Superior temporal gyrus (tissue), 1 donor: ENCODE measurements at regions not wholly inside any gene's neighbourhood (a gene's known extent, or its start where the extent isn't known, plus 50 kb on each side); places are given as distances from the start of the nearest gene placed in this dataset.

ENCODE experiments used
- DNase-seq: peaks from one replicate; pipeline ENCODE4 v3.0.0-alpha.2; 2016; ENCODE audit errors: extremely low spot score

DNA sequence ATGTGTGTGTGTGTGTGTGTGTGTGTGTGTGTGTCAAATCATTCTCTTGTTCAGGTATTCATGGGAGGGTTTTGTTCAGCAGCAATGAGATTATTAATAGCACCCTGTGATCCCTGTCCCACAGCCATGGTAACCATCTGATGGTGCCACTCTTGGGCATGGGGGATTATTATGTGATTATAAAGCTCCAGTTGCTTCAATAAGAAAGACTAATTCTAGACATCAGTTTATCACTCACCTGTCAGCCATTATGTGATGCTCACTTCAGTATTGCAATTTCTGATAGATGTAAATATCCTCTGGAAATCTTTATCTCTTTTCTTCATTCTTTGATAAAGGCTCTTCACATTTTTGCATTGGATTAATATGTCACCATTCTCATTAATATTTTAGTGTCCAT lies 145.9 kb upstream of the POU1F1 start:
- DNase-seq = no peak

DNA sequence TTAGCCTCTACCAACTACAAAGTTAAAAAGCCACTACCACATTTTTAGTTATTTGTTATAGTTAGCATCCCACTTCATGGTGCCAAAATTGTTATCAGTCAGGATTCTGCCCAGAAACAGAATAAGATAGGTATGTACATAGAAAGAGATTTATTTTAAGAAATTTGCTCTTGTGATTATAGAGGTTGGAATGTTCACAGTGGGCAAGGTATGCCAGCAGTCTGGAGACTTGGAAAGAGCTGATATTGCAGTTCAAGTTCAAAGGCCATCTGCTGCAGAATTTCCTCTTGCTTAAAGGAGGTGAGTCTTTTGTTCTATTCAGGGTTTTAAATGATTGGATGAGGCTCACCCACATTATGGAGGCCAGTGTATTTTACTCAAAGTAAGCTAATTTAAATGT lies 143.8 kb upstream of the POU1F1 start:
- DNase-seq = no peak

DNA sequence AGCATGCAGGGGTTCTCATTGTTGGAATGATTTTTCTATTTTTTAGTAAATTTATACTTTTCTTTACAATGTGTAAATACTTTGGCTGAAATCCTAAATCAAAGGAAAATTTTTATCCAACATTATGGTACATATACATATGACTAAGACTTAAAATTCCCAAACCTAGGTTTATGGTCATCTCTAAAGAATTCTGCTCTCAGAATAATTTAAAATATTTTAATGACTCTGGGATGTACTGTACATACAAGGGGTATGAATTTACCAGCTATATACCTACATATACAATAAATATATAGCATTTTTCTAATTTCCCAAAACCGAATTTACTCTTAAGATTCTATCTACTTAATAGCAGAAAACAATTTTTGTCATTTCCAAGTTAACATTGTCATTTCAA lies 137.9 kb upstream of the POU1F1 start:
- DNase-seq = no peak

DNA sequence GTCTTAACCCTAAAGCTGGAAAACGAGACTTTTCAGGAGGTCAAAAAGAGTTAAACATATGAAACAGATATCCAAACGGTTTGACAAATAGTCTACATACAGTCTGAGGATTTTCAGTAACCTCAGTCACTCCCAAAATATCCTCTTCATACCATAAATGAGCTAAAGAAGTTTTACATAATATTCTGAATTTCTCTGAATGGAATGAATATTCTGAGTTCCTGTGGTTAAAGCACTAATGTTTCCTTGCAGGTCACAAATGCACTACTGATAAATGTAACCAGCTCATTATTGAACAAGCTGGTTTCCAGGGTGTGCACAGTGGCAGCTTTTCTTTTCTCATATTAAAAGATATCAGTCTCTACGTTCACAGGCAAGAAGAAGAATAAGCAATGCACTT lies 137.4 kb upstream of the POU1F1 start:
- no peak for DNase-seq

DNA sequence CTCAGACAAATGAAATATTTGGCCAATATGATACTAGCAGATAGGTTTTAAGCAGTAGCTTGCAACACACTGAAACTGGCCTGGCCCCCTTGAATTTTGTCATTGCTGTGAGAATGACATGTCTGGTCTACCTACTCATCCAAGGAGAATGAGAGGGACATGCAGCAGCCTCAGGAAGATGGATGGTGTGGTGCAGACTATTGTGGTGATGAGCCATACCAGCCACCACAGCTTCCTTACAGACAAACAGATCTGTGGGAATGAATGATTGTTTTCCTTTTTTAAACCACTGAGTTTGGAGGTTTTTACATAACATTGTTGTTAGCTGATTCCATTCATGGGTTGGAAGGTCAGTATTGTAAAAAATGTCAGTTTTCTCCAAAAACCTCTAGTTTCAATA lies 133.7 kb upstream of the POU1F1 start:
- DNase-seq = no peak

DNA sequence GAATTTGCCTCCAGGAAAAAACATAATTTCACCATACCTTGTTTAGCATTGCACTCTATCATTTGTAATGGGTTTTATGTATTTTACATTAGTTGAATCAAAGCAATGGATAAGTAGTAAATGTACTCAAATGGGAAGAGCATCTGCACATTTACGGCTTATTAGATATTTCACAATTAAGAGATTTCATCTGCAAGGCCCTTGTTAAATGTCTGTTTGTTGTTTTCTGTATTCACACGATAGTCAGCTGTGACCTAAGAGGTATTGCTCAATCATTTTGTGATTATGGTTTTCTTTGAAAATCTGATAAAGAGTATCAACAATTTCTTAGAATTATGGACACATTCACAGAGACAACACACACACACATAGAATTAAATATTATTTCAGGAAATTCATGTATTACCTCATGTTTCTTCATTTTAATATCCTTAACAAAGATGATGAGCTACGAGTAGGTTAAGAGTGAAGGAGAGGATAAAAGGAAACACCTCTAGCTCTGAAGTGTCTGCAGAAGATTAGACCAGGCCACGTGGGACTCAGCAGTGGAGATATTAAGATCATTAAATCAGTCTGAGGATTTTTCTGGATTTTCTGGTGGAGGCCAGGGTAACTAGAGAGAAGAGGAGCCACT lies 121.9 kb upstream of the POU1F1 start:
- no peak for DNase-seq

DNA sequence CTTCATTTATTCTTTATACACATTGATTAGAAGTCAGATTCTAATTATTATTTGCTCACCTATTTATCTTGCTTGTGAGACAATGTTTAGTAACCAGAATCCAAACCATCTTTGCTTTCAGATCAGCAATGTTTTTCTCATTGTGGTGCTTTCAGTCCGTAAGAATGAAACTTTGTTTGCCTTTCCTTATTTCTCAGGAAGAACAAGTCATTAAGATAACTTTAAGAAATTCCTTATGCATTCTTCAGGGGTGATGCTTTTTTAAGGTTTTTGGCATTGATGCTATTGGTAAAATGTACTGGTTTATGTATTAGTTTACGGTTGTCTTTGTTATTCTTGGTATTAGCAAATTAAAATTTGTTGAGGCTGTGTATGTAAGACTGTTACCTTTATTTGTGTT lies 120.8 kb upstream of the POU1F1 start:
- DNase-seq = no peak

DNA sequence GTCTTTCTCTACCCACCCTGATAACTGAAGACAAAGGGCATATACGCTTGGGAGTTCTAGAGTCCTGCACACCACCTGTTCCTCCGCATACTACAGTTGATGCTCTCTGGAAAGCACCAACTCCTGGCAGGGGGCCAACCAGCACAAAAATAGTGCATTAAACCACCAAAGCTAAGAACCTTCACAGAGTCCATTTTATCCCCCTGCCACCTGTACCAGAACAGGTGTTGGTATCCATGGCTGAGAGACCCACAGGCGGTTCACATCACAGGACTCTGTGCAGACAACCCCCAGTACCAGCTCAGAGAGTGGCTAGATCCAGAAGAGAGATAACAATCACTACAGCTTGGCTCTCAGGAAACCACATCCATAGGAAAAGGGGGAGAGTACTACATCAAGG lies 114.4 kb upstream of the POU1F1 start:
- no peak for DNase-seq

DNA sequence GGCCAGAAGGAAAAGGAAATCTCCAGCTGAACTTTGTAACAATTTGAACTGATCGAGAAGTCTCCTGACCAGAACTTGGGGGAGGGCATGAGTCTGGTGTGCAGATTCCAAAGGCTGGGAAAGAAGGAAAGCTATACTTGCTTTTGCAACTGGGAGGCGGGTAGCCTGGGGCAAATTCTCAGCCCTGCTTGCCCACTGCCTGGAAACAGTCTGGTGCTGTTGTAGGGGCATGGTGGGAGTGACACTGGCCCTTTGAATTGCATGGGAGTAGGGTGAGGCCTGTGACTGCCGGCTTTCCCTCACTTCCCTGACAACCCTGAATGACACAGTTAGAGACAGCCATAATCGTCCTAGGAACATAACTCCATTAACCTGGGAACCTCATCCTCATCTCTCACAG lies 114.0 kb upstream of the POU1F1 start:
- DNase-seq = no peak

DNA sequence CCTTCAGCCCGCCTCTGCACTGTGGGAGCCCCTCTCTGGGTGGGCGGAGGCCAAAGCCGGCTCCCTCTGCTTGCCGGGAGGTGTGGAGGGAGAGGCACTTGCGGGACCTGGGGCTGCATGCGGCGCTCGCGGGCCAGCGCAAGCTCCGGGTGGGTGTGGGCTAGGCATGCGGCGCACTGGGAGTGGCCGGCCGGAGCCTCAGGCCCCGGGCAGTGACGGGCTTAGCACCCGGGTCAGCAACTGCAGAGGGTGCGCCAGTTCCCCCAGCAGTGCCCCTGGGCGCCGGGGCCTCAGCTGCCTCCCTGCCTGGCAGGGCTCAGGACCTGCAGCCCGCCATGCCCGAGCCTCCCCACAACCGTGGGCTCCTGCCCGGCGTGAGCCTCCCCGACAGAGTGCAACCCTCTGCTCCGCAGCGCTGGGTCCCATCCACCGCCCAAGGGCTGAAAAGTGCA lies 98.9 kb upstream of the POU1F1 start:
- DNase-seq = no peak

DNA sequence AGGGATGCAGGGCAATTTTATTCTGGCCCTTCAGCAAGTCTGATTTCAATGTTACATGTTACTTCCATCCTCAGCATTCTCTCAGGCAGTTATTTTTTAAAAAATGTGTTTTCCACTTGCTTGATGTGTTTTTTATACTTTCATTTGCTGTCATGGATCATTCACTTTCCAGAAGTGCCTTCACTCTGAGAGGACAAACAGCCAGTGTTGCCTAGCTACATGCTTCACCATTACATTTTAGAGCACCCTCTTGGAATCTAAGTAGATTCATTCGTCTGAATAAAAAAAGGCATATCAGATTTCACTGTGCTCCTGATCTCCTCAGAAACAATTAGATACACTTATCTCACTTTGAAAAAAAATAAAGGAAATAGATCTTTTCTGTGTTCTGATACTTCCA lies 93.6 kb upstream of the POU1F1 start:
- DNase-seq = no peak

DNA sequence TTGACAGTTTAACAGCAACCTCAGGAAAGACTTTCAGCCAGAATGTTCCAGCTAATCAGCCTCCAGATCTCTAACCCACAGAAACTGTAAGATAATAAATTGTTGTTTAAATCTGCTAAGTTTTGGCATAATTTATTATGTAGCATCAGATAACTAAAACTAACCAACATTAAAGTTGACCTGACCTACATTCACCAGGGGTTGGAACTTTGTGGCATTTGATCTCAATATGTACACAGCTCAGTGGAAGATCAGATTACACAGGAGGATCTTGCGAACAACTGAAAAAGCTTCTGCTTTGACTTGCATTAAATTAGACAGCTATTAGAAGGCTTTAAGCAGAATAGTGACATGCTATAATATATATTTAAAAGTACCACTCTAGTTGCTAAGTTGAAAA lies 91.4 kb upstream of the POU1F1 start:
- DNase-seq = no peak

DNA sequence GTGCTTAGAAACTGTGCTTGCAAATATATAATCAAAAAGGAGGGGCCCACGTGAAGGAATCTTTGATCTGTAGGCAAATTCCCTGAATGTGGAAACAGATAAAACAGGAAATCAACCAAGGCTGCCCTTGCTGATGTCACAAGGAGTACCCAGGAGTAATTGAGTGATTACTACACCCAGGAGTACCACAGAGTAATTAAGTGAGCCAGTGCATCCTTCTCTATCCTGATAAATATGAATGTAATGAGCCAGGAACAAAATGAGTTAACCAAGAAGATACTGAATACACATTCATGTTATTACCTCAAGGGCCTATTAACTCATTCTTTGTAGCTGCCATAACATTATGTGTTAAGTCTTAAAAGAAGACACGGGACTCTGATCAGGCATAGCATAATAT lies 87.3 kb upstream of the POU1F1 start:
- DNase-seq = no peak

DNA sequence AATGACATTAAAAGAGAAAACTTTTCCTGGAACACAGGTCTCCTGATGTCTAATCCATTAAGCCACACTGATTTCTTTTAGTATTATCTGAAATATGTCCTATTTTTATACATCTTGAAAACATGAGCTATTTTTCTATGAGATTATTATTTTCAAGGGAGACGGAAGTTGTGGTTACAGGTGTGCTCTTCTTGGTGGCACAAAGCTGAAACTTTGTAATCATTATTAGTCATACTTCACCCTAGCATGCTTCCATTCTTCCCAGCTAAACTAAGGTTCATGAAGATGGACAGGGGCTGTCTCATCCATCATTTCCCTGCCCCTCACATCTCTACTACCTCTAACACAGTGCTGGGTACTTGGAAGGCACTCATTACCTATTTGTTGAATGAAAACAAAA lies 85.6 kb upstream of the POU1F1 start:
- DNase-seq = no peak

DNA sequence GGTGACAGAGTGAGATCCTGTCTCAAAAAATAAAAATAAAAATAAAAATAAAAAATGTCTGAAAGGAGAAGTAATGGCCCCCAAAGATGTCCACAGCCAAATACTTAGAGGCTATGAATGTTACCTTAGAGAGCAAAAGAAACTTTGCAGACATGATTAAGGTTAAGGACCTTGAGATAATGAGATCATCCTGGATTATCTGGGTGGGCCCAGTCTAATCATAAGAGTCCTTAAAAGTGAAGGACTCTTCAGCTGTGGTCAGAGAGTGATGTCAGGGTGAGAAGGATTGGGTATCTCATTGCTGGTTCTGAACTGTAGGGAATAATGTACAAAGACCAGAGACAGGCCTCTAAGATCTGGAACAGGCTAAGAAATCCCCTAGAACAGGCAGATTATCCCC lies 84.9 kb upstream of the POU1F1 start:
- no peak for DNase-seq

DNA sequence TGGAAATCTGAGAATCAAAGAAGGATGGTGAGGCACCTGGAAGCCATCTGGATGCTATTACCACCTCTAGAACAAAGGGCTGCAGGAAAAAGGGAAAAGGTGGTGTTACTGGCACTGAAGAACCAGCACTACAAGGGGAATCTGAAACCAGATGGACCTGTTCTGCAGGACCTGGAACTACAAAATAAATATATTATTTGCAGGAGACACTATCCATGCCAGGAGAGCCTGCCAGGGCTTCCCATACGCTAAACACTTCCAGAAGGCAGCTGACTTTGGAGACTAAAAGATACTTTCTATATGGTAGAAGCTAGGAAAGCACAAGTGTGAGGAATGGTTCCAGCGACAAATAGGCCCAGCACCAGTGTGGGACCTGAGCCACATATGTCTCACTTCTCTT lies 83.4 kb upstream of the POU1F1 start:
- DNase-seq = peak; percentile 19

DNA sequence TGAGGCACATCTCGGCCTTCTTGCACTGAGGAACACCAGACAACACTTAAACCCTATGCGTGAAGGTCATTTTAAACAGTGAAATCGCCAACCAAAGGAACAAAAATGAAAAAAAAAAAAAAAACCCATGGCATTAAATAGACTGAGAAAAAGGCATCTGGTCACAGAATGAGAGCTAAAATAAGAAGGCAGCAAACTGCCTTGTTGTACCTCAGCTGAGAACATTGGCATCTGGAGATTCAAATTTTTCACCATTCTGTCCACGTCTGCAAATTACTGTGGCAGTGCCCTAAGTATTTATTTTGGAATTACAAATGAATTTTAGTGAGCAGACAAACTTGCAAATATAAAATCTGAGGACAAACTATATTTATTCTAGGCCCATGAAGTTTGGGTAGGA lies 82.6 kb upstream of the POU1F1 start:
- no peak for DNase-seq

DNA sequence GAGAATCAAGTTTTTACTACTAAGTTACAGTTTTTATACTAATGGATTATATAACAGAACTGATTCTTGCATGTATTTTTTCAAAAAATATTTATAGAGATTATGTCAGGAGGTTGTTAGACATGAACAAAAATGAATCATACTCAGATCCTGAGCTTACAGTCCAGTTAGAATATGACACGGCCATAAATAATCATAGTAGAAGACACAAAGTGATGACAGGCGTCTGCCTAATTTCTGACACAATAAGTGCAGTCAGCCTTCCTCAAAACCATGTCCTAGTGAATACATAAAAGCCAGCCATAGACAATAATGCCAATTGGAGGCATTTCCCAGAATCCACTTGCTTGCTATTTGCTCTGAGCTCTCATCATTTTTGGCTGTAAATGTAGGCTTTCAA lies 81.7 kb upstream of the POU1F1 start:
- DNase-seq = no peak

DNA sequence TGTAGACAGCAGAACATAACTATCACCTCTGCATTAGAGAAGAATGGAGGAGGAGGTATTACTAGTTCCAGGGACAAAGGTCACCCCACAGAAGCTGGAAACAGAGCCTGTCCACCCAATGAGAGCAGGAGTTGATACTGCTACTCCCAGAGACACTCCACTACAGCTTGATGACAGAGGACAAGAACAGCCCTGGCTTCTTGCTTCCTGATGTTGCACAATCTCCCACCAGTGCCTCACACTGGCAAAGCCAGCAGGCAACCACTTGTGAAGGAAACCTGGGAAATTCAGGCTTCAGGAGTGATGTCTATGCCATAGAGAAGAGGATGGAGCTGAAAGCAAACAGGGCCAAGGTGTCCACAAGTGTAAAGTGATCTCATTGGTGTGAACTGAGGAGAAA lies 78.0 kb upstream of the POU1F1 start:
- DNase-seq = no peak

DNA sequence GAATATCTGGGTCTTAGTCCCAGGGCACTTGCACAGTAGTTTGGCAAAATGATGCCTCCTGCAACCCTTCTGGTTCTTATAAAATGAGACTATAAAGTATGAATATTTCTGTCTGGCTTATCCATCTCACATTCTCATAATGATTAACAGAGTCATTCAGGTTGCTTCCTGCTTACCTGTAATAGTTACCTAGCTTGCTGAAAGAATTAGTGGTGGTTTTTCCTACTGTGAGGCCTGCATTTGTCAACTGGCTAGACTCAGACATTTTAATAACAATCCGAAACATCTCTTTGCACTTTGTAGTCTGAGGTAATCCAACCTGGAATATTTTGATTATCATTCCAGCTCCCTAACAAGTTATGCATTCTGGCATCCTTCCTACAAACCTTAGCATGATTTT lies 75.6 kb upstream of the POU1F1 start:
- no peak for DNase-seq

DNA sequence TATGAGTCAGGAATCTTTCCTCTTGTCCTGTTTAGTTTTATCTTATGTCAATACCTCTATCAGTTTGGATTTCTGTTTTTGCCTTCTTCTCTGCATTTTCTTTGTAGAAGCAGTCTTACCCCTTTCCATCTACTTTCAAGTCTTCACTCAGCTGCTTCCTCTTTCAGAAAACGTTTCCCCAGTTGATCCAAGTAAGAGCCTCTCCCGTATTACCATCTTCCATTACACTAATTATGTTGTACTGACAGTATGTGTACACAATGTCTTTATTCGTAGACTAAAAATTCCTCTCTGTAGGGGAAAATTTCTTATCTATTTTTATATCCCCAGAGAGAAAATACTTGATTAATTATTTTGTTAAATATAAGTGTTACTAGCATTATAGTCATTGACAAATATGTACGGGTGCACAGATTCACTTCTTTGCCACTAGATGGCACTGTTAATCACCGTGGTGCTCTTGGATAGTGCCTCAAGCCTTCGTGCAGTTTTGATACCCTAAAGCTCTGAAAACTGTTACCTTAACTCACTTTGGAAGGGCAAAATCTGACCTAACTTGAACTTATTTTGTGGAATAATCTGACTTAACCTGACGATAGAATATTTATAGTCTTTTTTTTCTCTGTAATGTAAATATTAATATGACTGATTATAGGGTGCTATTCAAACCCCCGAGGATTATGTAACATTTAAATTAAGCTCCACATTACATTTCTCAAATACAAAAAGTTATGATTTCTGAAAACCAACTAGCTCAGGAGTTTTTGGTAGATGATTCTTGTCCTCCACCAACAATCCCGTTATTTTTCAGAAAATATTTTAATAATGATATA lies 74.2 kb upstream of the POU1F1 start:
- DNase-seq = peak; percentile 87

DNA sequence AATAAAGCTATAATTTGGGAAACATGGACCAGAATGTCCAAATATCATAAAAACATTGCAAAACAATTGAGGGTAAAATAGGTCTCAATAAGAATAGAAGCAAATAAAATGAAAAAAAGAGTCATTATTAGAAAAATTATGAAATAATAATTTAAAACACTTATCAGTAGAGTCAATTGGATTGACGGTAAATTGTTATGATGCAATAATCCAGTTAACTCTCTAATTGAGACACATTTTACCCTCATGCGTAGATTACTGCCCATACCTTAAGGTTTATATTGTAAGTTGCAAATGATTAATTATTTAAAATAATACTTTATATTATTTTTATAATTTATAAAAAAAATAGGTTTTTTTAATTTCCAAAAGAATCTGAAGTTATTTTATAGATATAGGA lies 73.4 kb upstream of the POU1F1 start:
- DNase-seq = no peak

DNA sequence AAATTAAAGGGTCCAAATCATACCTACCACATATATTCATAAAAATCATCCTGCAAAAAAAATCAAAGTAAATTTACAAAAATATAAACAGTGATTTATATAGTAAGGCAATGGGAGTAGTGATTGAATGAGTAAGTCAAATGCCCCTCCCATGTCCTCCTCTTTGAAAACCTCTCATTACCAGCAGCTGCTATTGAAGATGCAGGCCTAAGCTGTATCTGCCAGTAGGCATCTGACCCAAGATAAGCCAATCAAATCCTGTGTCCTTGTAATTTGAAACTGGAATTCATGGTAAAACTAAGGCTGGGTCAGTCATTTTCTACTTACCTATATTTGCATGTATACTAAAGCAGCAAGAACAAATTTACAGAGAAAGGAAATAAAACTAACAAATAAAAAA lies 60.4 kb upstream of the POU1F1 start:
- no peak for DNase-seq

DNA sequence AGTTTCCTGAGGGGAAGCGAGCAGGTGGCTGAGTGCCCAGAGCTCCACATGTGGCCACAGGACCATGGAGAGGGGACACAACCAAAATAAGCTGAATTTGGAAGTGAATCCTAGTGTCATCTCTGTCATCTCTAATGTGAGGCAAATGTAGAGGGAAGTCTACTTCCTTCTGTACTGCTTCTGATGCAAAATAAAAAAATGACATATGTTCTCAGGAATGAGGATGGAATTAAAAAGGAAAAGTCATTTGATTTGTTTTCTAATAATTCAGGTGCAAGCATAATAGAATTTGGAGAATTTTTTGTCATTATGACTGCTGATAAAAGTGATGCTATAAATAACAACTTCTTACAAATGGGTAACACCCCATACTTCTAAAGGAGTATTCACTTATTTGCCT lies 59.5 kb upstream of the POU1F1 start:
- no peak for DNase-seq
